Muscle layer of duodenum (tissue), 2 donors: ENCODE measurements at regions not wholly inside any gene's neighbourhood (a gene's known extent, or its start where the extent isn't known, plus 50 kb on each side); places are given as distances from the start of the nearest gene placed in this dataset.

Experiments used
- H3K27ac ChIP-seq: one replicate; pipeline ENCODE4 v1.7.0; 2013; ENCODE audit warnings: mild to moderate bottlenecking, low read length
- H3K27me3 ChIP-seq: one replicate; pipeline ENCODE4 v1.7.0; 2013; ENCODE audit warnings: low read depth, mild to moderate bottlenecking, control low read depth, low read length
- H3K36me3 ChIP-seq, 2 donors: one replicate each; pipeline ENCODE4 v1.7.0; 2013; ENCODE audit warnings: low read length in 2 of 2, control low read depth in 1 of 2, mild to moderate bottlenecking in 1 of 2; ENCODE audit not compliant: insufficient read depth in 2 of 2, control insufficient read depth in 1 of 2
- H3K4me1 ChIP-seq, 2 donors: one replicate each; pipeline ENCODE4 v1.7.0; 2013; ENCODE audit warnings: low read length in 2 of 2, mild to moderate bottlenecking in 2 of 2, control low read depth in 1 of 2, moderate library complexity in 1 of 2; ENCODE audit not compliant: insufficient read depth in 2 of 2, control insufficient read depth in 1 of 2
- H3K4me3 ChIP-seq, 2 donors: one replicate each; pipeline ENCODE4 v1.7.0; 2013; ENCODE audit warnings: low read length in 2 of 2, low read depth in 1 of 2, mild to moderate bottlenecking in 1 of 2
- H3K9me3 ChIP-seq, 2 donors: one replicate each; pipeline ENCODE4 v1.7.0; 2013; ENCODE audit warnings: low read length in 2 of 2, control low read depth in 1 of 2, mild to moderate bottlenecking in 1 of 2; ENCODE audit not compliant: control insufficient read depth in 1 of 2
- donor health status: healthy.

GRCh38 chr3:10669490-10670048 is 146.5 kb upstream of the SLC6A11 start:
- peaks cover 0 to 7% of the 10 kb centered on the region in 2 donors for H3K4me1 ChIP-seq
- H3K27me3 ChIP-seq: no peaks in the 10 kb centered on the region
- no peaks in the 10 kb centered on the region for H3K9me3 ChIP-seq
- no peaks in the 10 kb centered on the region for H3K36me3 ChIP-seq
- no peak overlapping the region for H3K27ac ChIP-seq
- H3K4me3 ChIP-seq: no peak overlapping the region

GRCh38 chr3:10672422-10672821 is 143.6 kb upstream of the SLC6A11 start:
- Histone ChIP-seq H3K27me3 (no peaks in the 10 kb centered on the region), H3K36me3 (no peaks in the 10 kb centered on the region), H3K9me3 (no peaks in the 10 kb centered on the region), H3K27ac (no peak overlapping the region), H3K4me1 (peaks cover 0 to 7% of the 10 kb centered on the region in 2 donors), H3K4me3 (no peak overlapping the region)

- no peaks in the 10 kb centered on the region for H3K27me3 ChIP-seq
- H3K4me3 ChIP-seq: no peak overlapping the region
- H3K27ac ChIP-seq: no peak overlapping the region
- no peaks in the 10 kb centered on the region for H3K9me3 ChIP-seq
- H3K36me3 ChIP-seq: no peaks in the 10 kb centered on the region
- H3K4me1 ChIP-seq: peaks cover 0 to 7% of the 10 kb centered on the region in 2 donors
Observed at GRCh38 chr3:10674578-10674977, 141.4 kb upstream of the SLC6A11 start.

GRCh38 chr3:10676905-10677304 is 139.1 kb upstream of the SLC6A11 start:
- Histone ChIP-seq H3K4me3 (no peak overlapping the region), H3K27me3 (no peaks in the 10 kb centered on the region), H3K27ac (no peak overlapping the region), H3K9me3 (no peaks in the 10 kb centered on the region), H3K36me3 (no peaks in the 10 kb centered on the region), H3K4me1 (peaks cover 0 to 6% of the 10 kb centered on the region in 2 donors)

GRCh38 chr3:10678796-10679376 is 137.1 kb upstream of the SLC6A11 start:
- Histone ChIP-seq H3K9me3 (no peaks in the 10 kb centered on the region), H3K36me3 (no peaks in the 10 kb centered on the region), H3K4me3 (no peak overlapping the region), H3K27me3 (no peaks in the 10 kb centered on the region), H3K27ac (no peak overlapping the region), H3K4me1 (no peaks in the 10 kb centered on the region)

GRCh38 chr3:10680796-10681195 is 135.2 kb upstream of the SLC6A11 start:
- Histone ChIP-seq H3K36me3 (no peaks in the 10 kb centered on the region), H3K27ac (no peak overlapping the region), H3K9me3 (no peaks in the 10 kb centered on the region), H3K4me3 (no peak overlapping the region), H3K4me1 (no peaks in the 10 kb centered on the region), H3K27me3 (no peaks in the 10 kb centered on the region)

DNA sequence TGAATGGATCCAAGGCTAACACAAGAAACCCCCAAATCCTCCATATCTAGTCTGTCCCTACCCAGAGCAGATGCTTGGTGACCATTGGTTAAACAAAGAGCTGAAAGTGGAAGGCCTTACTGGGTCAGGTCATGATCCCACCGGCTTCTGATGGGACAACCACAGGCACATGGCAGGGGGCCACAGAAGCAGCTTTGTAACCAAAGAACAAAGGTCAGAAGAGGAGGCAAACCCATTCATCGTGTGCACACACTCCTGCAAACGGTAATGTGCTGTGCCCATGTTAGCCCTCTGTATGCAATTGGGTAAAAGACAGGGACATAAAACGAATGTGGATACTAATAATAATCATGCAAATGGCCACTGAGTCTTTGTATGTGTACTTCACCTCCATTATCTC is 133.3 kb upstream of the SLC6A11 start:
- Histone ChIP-seq H3K27me3 (no peaks in the 10 kb centered on the region), H3K4me1 (no peaks in the 10 kb centered on the region), H3K27ac (no peak overlapping the region), H3K9me3 (no peaks in the 10 kb centered on the region), H3K36me3 (no peaks in the 10 kb centered on the region), H3K4me3 (no peak overlapping the region)

GRCh38 chr3:10683106-10683505 is 132.9 kb upstream of the SLC6A11 start:
- no peak overlapping the region for H3K27ac ChIP-seq
- no peaks in the 10 kb centered on the region for H3K36me3 ChIP-seq
- H3K4me1 ChIP-seq: no peaks in the 10 kb centered on the region
- H3K9me3 ChIP-seq: no peaks in the 10 kb centered on the region
- no peak overlapping the region for H3K4me3 ChIP-seq
- no peaks in the 10 kb centered on the region for H3K27me3 ChIP-seq

DNA sequence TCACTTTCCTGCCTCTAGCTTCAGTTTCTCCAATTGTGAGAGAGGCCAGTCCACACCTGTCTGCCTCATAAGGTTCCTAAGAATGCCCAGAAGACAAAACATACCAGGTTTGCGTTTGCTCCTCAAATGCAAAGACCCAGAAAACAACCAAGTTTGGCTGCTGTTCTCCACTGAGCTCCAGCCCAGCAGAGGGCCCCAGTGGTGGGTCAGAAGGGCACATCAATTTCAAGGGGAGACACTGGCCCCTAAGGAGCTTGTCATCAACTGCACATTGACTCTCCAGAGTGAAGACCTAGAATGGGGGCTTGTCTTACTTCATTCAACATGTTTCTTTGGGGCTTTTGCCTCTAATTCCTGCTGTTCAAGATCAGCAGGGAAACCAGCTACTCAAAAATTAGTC is 127.9 kb upstream of the SLC6A11 start:
- Histone ChIP-seq H3K4me3 (no peak overlapping the region), H3K27me3 (no peaks in the 10 kb centered on the region), H3K27ac (no peak overlapping the region)

GRCh38 chr3:10688548-10689172 is 127.4 kb upstream of the SLC6A11 start:
- H3K9me3 ChIP-seq: no peaks in the 10 kb centered on the region
- no peak overlapping the region for H3K27ac ChIP-seq
- no peaks in the 10 kb centered on the region for H3K36me3 ChIP-seq
- H3K4me1 ChIP-seq: no peaks in the 10 kb centered on the region
- H3K4me3 ChIP-seq: no peak overlapping the region
- no peaks in the 10 kb centered on the region for H3K27me3 ChIP-seq

More for the DNA sequence above, 127.9 kb upstream of the SLC6A11 start:
- H3K36me3 ChIP-seq: no peaks in the 10 kb centered on the region
- H3K9me3 ChIP-seq: no peaks in the 10 kb centered on the region
- no peaks in the 10 kb centered on the region for H3K4me1 ChIP-seq

DNA sequence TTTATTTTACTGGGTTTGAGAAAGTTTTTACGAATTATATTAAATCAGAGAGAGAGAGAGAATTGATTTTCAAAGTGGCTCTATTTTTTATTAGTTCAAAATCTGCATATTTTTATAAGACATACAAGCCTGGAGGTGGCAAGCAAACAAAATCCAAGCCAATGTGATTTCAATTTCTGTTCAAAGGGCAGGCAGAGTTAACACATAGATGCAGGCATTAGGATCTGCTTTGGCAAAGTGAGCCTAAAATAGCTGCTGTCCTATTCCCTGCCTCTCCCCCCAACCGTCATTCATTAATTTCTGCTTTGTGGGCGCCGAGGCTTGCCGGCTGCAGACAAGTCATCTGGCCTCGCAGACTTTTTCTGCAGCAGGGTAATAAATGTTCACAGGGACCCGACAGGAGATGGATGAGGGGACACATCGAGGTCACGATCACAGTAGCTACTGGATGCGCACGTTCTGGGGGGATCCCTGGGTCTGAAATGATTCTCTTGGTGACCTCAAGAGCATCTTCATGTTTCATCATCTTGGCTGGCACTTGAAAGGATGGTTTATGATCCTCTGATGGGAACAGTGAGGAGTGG is 123.9 kb upstream of the SLC6A11 start:
- Histone ChIP-seq H3K27ac (no peak overlapping the region), H3K27me3 (no peaks in the 10 kb centered on the region), H3K4me3 (no peak overlapping the region), H3K36me3 (no peaks in the 10 kb centered on the region), H3K4me1 (no peaks in the 10 kb centered on the region), H3K9me3 (no peaks in the 10 kb centered on the region)
